HG03103 (cell line): ENCODE measurements at regions not wholly inside any gene's neighbourhood (a gene's known extent, or its start where the extent isn't known, plus 50 kb on each side); places are given as distances from the start of the nearest gene placed in this dataset.
"Not testable (repeated sequence)": the region's sequence is repeated elsewhere in the genome, so short reads cannot be mapped to it uniquely, and the experiment has no call there.

Experiments
- ATAC-seq: cut with Tn5 transposase; IDR thresholded peaks from one replicate; pipeline ENCODE4 v1.9.1; 2021; ENCODE audit warnings: low read depth; ENCODE audit not compliant: unreplicated experiment

- ATAC-seq = no peak
Observed at GRCh38 chr10:61612450-61612849, 50.3 kb upstream of the CABCOCO1 start.

- ATAC-seq = no peak
Observed at GRCh38 chr10:61612009-61612408, 50.7 kb upstream of the CABCOCO1 start.

- ATAC-seq = no peak
Observed at GRCh38 chr10:61609701-61610100, 53.0 kb upstream of the CABCOCO1 start.

GRCh38 chr10:61608255-61609033, 54.3 kb upstream of the CABCOCO1 start:
- ATAC-seq = no peak

- no peak for ATAC-seq
Observed at GRCh38 chr10:61606959-61607907, 55.5 kb upstream of the CABCOCO1 start.

GRCh38 chr10:61605221-61605620, 57.5 kb upstream of the CABCOCO1 start:
- no peak for ATAC-seq

- no peak for ATAC-seq
Observed at GRCh38 chr10:61600399-61600798, 62.3 kb upstream of the CABCOCO1 start.

- ATAC-seq = no peak
Observed at GRCh38 chr10:61594430-61594829, 68.3 kb upstream of the CABCOCO1 start.

GRCh38 chr10:61592581-61592980, 70.1 kb upstream of the CABCOCO1 start:
- ATAC-seq = no peak

- ATAC-seq = peak; percentile 52
Observed at GRCh38 chr10:61589547-61590243, 73.0 kb upstream of the CABCOCO1 start.

- ATAC-seq = no peak
Observed at GRCh38 chr10:61588770-61589211, 73.9 kb upstream of the CABCOCO1 start.

- ATAC-seq = no peak
Observed at GRCh38 chr10:61586829-61587228, 75.9 kb upstream of the CABCOCO1 start.

- no peak for ATAC-seq
Observed at GRCh38 chr10:61580608-61581007, 82.1 kb upstream of the CABCOCO1 start.

GRCh38 chr10:61570204-61570603, 92.5 kb upstream of the CABCOCO1 start:
- not testable (repeated sequence) for ATAC-seq

GRCh38 chr10:61567729-61568128, 95.0 kb upstream of the CABCOCO1 start:
- no peak for ATAC-seq

GRCh38 chr10:61565819-61566560, 96.7 kb upstream of the CABCOCO1 start:
- no peak for ATAC-seq

GRCh38 chr10:61564444-61564843, 98.3 kb upstream of the CABCOCO1 start:
- no peak for ATAC-seq

- ATAC-seq = no peak
Observed at GRCh38 chr10:61559615-61560014, 103.1 kb upstream of the CABCOCO1 start.

- ATAC-seq = no peak
Observed at GRCh38 chr10:61558188-61558587, 104.5 kb upstream of the CABCOCO1 start.

GRCh38 chr10:61554925-61555324, 101.7 kb upstream of the TMEM26 start:
- ATAC-seq = no peak
